HepG2 (cell line): ENCODE measurements at regions not wholly inside any gene's neighbourhood (a gene's known extent, or its start where the extent isn't known, plus 50 kb on each side); places are given as distances from the start of the nearest gene placed in this dataset.

ENCODE experiments used
- ATAC-seq: fragments of 200-7000 bp; cut with Tn5 transposase; 3 replicates; pipeline ENCODE4 v1.9.1; 2020; ENCODE audit warnings: mild to moderate bottlenecking, moderate library complexity
- BruUV-seq: library from RNA; stranded (reverse); fragments of 400-500 nt; replicated peaks from 2 replicates; lab custom pipeline; 2021; lab: Mats Ljungman, UMichigan
- CTCF ChIA-PET: fragments of 300-600 bp; formaldehyde crosslinking; extraction: SDS; loops from one replicate; lab custom pipeline; 2021; ENCODE audit warnings: low total read pairs, inconsistent platforms, low intra/inter-chr PET ratio; lab: Yijun Ruan, JAX
- POLR2A ChIA-PET: fragments of 350-600 bp; sonication (Branson Sonifier 250); formaldehyde crosslinking; loops from one replicate; lab custom pipeline; 2020; ENCODE audit warnings: antibody characterized with exemption, inconsistent platforms; lab: Yijun Ruan, JAX
- DNase-seq: peaks from one replicate; pipeline ENCODE4 v3.0.0-alpha.2; 2015; ENCODE audit warnings: low spot score
- FAIRE-seq: peaks from 3 replicates; lab custom pipeline; 2011; peaks lifted over from hg19 to GRCh38; lab: Jason Lieb, UNC
- H2AFZ ChIP-seq: one replicate; pipeline ENCODE4 v1.6.1; 2011; ENCODE audit warnings: low read length, inconsistent platforms
- H3K27ac ChIP-seq: fragments of 300-600 bp; 3 replicates; pipeline ENCODE4 v1.8.0; 2011; ENCODE audit warnings: mixed run types, mild to moderate bottlenecking, mixed read lengths, low read length, inconsistent platforms; ENCODE audit not compliant: insufficient read depth; ENCODE audit errors: extremely low read length
- H3K27me3 ChIP-seq, 2 experiments: fragments of 200-600 bp in 1 of 2; 2 replicates in 1 of 2; 3 replicates in 1 of 2; pipeline versions ENCODE4 v1.6.0 to v1.8.0; 2011; ENCODE audit warnings: low read length in 2 of 2, mild to moderate bottlenecking in 2 of 2, moderate library complexity in 2 of 2, inconsistent platforms in 1 of 2; ENCODE audit not compliant: insufficient read depth in 2 of 2, control insufficient read depth in 1 of 2
- H3K36me3 ChIP-seq, 2 experiments: fragments of 200-600 bp in 1 of 2; replicated peaks in 1 of 2; 2 replicates in 1 of 2; 3 replicates in 1 of 2; pipeline versions ENCODE4 v1.5.1 to v1.8.0; 2011; ENCODE audit warnings: low read length in 2 of 2, inconsistent platforms in 1 of 2; ENCODE audit not compliant: insufficient read depth in 2 of 2, control insufficient read depth in 1 of 2
- H3K4me1 ChIP-seq: 2 replicates; pipeline ENCODE4 v1.5.1; 2012; ENCODE audit warnings: low read length, inconsistent platforms; ENCODE audit not compliant: insufficient read depth
- H3K4me2 ChIP-seq: 2 replicates; pipeline ENCODE4 v1.6.0; 2011; ENCODE audit warnings: low read depth, low read length, inconsistent platforms
- H3K4me3 ChIP-seq, 3 experiments: fragments of 200-600 bp in 1 of 3; sonication (generic), shearing (Covaris generic) in 1 of 3; replicated peaks in 1 of 3; 2 replicates each; pipeline ENCODE4 v1.5.1; 2011 to 2016; ENCODE audit warnings: low read length in 3 of 3, inconsistent platforms in 2 of 3, low read depth in 2 of 3, mild to moderate bottlenecking in 2 of 3, control low read depth in 1 of 3, mixed read lengths in 1 of 3; ENCODE audit not compliant: insufficient read depth in 1 of 3
- H3K79me2 ChIP-seq: one replicate; pipeline ENCODE4 v1.6.1; 2011; ENCODE audit warnings: low read length, inconsistent platforms; ENCODE audit not compliant: insufficient read depth
- H3K9ac ChIP-seq: 2 replicates; pipeline ENCODE4 v1.6.0; 2011; ENCODE audit warnings: mild to moderate bottlenecking, low read depth, low read length, inconsistent platforms; ENCODE audit not compliant: insufficient read depth
- H3K9me3 ChIP-seq: 2 replicates; pipeline ENCODE4 v1.5.1; 2012; ENCODE audit warnings: mild to moderate bottlenecking, low read length
- H4K20me1 ChIP-seq: 2 replicates; pipeline ENCODE4 v1.6.0; 2011; ENCODE audit warnings: inconsistent platforms, mild to moderate bottlenecking, low read length, moderate library complexity; ENCODE audit not compliant: insufficient read depth
- HNF4G ChIP-seq, 2 experiments: sonication (generic) in 1 of 2; formaldehyde crosslinking in 1 of 2; IDR thresholded peaks; 2 replicates each; pipeline versions ENCODE4 v1.4.0 to v1.6.1; 2011 to 2020; ENCODE audit warnings: borderline replicate concordance in 2 of 2, low read depth in 2 of 2, mild to moderate bottlenecking in 2 of 2, low read length in 1 of 2, missing genetic modification reagents in 1 of 2, moderate library complexity in 1 of 2
- YEATS4 ChIP-seq: sonication (generic); formaldehyde crosslinking; IDR thresholded peaks from 2 replicates; pipeline ENCODE4 v1.4.0; 2020; ENCODE audit warnings: missing genetic modification reagents, borderline replicate concordance
- ZNF710 ChIP-seq: sonication (generic); formaldehyde crosslinking; IDR thresholded peaks from 2 replicates; pipeline ENCODE4 v1.5.0; 2020; ENCODE audit warnings: mild to moderate bottlenecking, missing genetic modification reagents, borderline replicate concordance
- WGBS: methylation state at CpG from one replicate; pipeline ENCODE4 v1.1.6; 2017; ENCODE audit warnings: low lambda C conversion rate; 5-methylcytosine and 5-hydroxymethylcytosine counted together
- in situ Hi-C: cut with HindIII; loops from 2 replicates; pipeline ENCODE4 v1.10.0; 2017; ENCODE audit warnings: low pct_unique_long_range_greater_than_20kb; ENCODE audit not compliant: extremely low pct_ligation_motif_present
- intact Hi-C: fragments of 100-400 bp; cut with micrococcal nuclease; formaldehyde crosslinking; loops from one replicate; pipeline ENCODE4 v1.10.0; 2022; ENCODE audit not compliant: unreplicated experiment

GRCh38 chr3:152199102-152199840 is 69.5 kb upstream of the MBNL1 start:
- Histone ChIP-seq H3K27me3 (no peaks in the 10 kb centered on the region), H3K36me3 (no peaks in the 10 kb centered on the region), H4K20me1 (no peaks in the 10 kb centered on the region), H3K9me3 (no peaks in the 10 kb centered on the region), H3K27ac (no peak overlapping the region)
- ChIA-PET POLR2A (no interaction called here), CTCF (no interaction called here)
- DNase-seq (no peak), ATAC-seq (no peak), FAIRE-seq (no peak)
- BruUV-seq, result no TSS peak
- intact Hi-C loops, result no loop called here
- WGBS, result 77% methylated on average over 3 of the region's 3 CpGs
- no peak for TF ChIP-seq ZNF710 (CRISPR knock-in tag)
- TF ChIP-seq YEATS4 (CRISPR knock-in tag), result no peak
- TF ChIP-seq HNF4G (IDR thresholded peaks at IDR 0.05; ENCODE audit: borderline replicate concordance, low read depth, low read length), result no peak
- TF ChIP-seq HNF4G (CRISPR knock-in tag; IDR thresholded peaks at IDR 0.05; ENCODE audit: borderline replicate concordance, low read depth), result no peak
- TF ChIP-seq, all 625 proteins: peak for 0
- no peaks in the 10 kb centered on the region for H3K4me1 ChIP-seq
- H2AFZ ChIP-seq, result no peak overlapping the region
- H3K9ac ChIP-seq, result no peak overlapping the region
- no peaks in the 10 kb centered on the region for H3K79me2 ChIP-seq
- H3K4me2 ChIP-seq, result no peak overlapping the region
- in situ Hi-C loops, result no loop called here
- H3K4me3 ChIP-seq, result no peak overlapping the region
